HG03342 (cell line): ENCODE measurements at regions not wholly inside any gene's neighbourhood (a gene's known extent, or its start where the extent isn't known, plus 50 kb on each side); places are given as distances from the start of the nearest gene placed in this dataset.

Experiments
- ATAC-seq: cut with Tn5 transposase; IDR thresholded peaks from one replicate; pipeline ENCODE4 v1.9.1; 2021; ENCODE audit warnings: mild to moderate bottlenecking, moderate library complexity; ENCODE audit not compliant: unreplicated experiment

- ATAC-seq = no peak
These were observed 270.1 kb downstream of the PTTG2 start for GRCh38 chr4:38230121-38230801.

- no peak for ATAC-seq
These were observed 270.8 kb downstream of the PTTG2 start for GRCh38 chr4:38230821-38231563.

- ATAC-seq = no peak
These were observed 271.4 kb downstream of the PTTG2 start for GRCh38 chr4:38231626-38232025.

GRCh38 chr4:38232741-38233140, 272.5 kb downstream of the PTTG2 start:
- no peak for ATAC-seq

- ATAC-seq = no peak
These were observed 273.7 kb downstream of the PTTG2 start for GRCh38 chr4:38233727-38234480.

GRCh38 chr4:38235354-38235753, 275.2 kb downstream of the PTTG2 start:
- no peak for ATAC-seq

- ATAC-seq = no peak
These were observed 275.8 kb downstream of the PTTG2 start for GRCh38 chr4:38236003-38236402.

GRCh38 chr4:38236503-38236902, 276.3 kb downstream of the PTTG2 start:
- no peak for ATAC-seq

GRCh38 chr4:38237139-38237538, 276.9 kb downstream of the PTTG2 start:
- no peak for ATAC-seq

- ATAC-seq = no peak
These were observed 281.3 kb downstream of the PTTG2 start for GRCh38 chr4:38241541-38241940.

GRCh38 chr4:38242101-38242500, 281.9 kb downstream of the PTTG2 start:
- ATAC-seq = no peak

- ATAC-seq = no peak
These were observed 282.7 kb downstream of the PTTG2 start for GRCh38 chr4:38242822-38243387.

GRCh38 chr4:38243388-38244053, 283.3 kb downstream of the PTTG2 start:
- no peak for ATAC-seq

GRCh38 chr4:38254825-38255224, 294.6 kb downstream of the PTTG2 start:
- ATAC-seq = no peak

GRCh38 chr4:38255572-38255971, 295.4 kb downstream of the PTTG2 start:
- no peak for ATAC-seq

- no peak for ATAC-seq
These were observed 306.4 kb downstream of the PTTG2 start for GRCh38 chr4:38266616-38267015.

GRCh38 chr4:38268108-38268820, 308.1 kb downstream of the PTTG2 start:
- no peak for ATAC-seq

- no peak for ATAC-seq
These were observed 308.6 kb downstream of the PTTG2 start for GRCh38 chr4:38268837-38269236.

GRCh38 chr4:38273407-38273806, 313.2 kb downstream of the PTTG2 start:
- ATAC-seq = no peak
